MCF 10A (cell line): ENCODE measurements at regions not wholly inside any gene's neighbourhood (a gene's known extent, or its start where the extent isn't known, plus 50 kb on each side); places are given as distances from the start of the nearest gene placed in this dataset.
"Not testable (repeated sequence)": the region's sequence is repeated elsewhere in the genome, so short reads cannot be mapped to it uniquely, and the experiment has no call there.

Source experiments
- BruUV-seq: library from RNA; stranded (reverse); fragments of 400-500 nt; replicated peaks from 2 replicates; lab custom pipeline; 2021; lab: Mats Ljungman, UMichigan
- CTCF ChIA-PET: fragments of 300-600 bp; sonication (Branson Sonifier 250); formaldehyde crosslinking; extraction: SDS; loops from one replicate; lab custom pipeline; 2021; ENCODE audit warnings: antibody characterized with exemption, inconsistent platforms; lab: Yijun Ruan, JAX
- POLR2A ChIA-PET: fragments of 300-600, 350-650 bp; sonication (Branson Sonifier 250); formaldehyde crosslinking; extraction: SDS; loops from one replicate; lab custom pipeline; 2020; ENCODE audit warnings: antibody characterized with exemption, inconsistent platforms; lab: Yijun Ruan, JAX
- DNase-seq: peaks from one replicate; pipeline ENCODE4 v3.0.0-alpha.2; 2018; ENCODE audit not compliant: unreplicated experiment
- H3K27ac Mint-ChIP-seq: one replicate; pipeline ENCODE4 v1.8.0; 2022; ENCODE audit warnings: mild to moderate bottlenecking, low read depth, mixed read lengths; ENCODE audit not compliant: unreplicated experiment
- H3K27me3 Mint-ChIP-seq: one replicate; pipeline ENCODE4 v1.8.0; 2022; ENCODE audit warnings: mixed read lengths; ENCODE audit not compliant: insufficient read depth, unreplicated experiment
- H3K36me3 Mint-ChIP-seq: one replicate; pipeline ENCODE4 v1.8.0; 2022; ENCODE audit warnings: mild to moderate bottlenecking, moderate library complexity, mixed read lengths; ENCODE audit not compliant: insufficient read depth, unreplicated experiment
- H3K4me1 Mint-ChIP-seq: one replicate; pipeline ENCODE4 v1.8.0; 2022; ENCODE audit warnings: mixed read lengths; ENCODE audit not compliant: insufficient read depth, unreplicated experiment
- H3K4me3 Mint-ChIP-seq: one replicate; pipeline ENCODE4 v1.8.0; 2022; ENCODE audit warnings: mild to moderate bottlenecking, moderate library complexity, mixed read lengths; ENCODE audit not compliant: unreplicated experiment
- H3K9me3 Mint-ChIP-seq: one replicate; pipeline ENCODE4 v1.8.0; 2022; ENCODE audit warnings: mixed read lengths; ENCODE audit not compliant: unreplicated experiment
- intact Hi-C: fragments of 100-400 bp; cut with micrococcal nuclease; formaldehyde crosslinking; loops from 2 replicates; pipeline ENCODE4 v1.14.1; 2022
- TF ChIP-seq, protein P1 (sequence below): fragments of 200-600 bp; IDR thresholded peaks from one replicate; pipeline ENCODE4 v1.8.0; 2022; ENCODE audit warnings: antibody characterized with exemption, mild to moderate bottlenecking; ENCODE audit not compliant: unreplicated experiment

DNA sequence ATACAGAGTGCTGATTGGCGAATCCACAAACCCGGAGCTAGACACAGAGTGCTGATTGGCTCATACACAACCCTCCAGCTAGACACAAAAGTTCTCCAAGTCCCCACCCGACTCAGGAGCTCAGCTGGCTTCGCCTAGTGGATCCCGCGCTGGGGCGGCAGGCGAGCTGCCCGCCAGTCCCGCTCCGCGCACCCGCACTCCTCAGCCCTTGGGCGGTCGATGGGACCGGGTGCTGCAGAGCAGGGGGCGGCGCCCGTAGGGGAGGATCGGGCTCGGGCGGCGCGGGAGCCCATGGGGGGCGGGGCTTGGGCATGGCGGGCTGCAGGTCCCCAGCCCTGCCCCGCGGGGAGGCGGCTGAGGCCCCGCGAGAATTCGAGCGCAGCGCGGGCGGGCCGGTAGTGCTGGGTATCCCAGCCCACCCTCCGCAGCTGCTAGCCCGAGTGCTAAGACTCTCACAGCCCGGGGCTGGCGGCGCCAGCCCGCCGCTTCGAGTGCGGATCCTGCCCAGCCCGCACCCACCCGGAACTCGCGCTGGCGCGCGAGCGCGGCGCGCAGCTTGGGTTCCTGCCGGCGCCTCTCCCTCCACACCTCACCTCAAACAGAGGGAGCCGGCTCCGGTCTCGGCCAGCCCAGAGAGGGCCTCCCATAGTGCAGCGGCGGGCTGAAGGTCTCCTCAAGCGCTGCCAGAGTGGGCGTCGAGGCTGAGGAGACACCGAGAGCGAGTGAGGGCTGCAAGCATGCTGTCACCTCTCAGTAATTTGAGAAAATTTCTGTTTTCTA lies 75.5 kb upstream of the ATP5MC3 start:
- intact Hi-C loops = no loop called here
- no peak for DNase-seq
- H3K4me3 Mint-ChIP-seq = no peak overlapping the region
- POLR2A ChIA-PET = no interaction called here
- no peak overlapping the region for H3K27ac Mint-ChIP-seq
- no TSS peak for BruUV-seq
- CTCF ChIA-PET = interaction anchor here (0.7 to 1.5 kb wide), 4 partner anchors 8 to 854 kb away, joined by 3 to 5 read pairs (median 4); no protein-coding TSS in a partner anchor
- no peaks in the 10 kb centered on the region for H3K9me3 Mint-ChIP-seq
- H3K4me1 Mint-ChIP-seq = no peaks in the 10 kb centered on the region
- H3K27me3 Mint-ChIP-seq = peaks cover 53% of the 10 kb centered on the region
- no peaks in the 10 kb centered on the region for H3K36me3 Mint-ChIP-seq
- TF ChIP-seq, protein P1, sequence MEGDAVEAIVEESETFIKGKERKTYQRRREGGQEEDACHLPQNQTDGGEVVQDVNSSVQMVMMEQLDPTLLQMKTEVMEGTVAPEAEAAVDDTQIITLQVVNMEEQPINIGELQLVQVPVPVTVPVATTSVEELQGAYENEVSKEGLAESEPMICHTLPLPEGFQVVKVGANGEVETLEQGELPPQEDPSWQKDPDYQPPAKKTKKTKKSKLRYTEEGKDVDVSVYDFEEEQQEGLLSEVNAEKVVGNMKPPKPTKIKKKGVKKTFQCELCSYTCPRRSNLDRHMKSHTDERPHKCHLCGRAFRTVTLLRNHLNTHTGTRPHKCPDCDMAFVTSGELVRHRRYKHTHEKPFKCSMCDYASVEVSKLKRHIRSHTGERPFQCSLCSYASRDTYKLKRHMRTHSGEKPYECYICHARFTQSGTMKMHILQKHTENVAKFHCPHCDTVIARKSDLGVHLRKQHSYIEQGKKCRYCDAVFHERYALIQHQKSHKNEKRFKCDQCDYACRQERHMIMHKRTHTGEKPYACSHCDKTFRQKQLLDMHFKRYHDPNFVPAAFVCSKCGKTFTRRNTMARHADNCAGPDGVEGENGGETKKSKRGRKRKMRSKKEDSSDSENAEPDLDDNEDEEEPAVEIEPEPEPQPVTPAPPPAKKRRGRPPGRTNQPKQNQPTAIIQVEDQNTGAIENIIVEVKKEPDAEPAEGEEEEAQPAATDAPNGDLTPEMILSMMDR = no peak

DNA sequence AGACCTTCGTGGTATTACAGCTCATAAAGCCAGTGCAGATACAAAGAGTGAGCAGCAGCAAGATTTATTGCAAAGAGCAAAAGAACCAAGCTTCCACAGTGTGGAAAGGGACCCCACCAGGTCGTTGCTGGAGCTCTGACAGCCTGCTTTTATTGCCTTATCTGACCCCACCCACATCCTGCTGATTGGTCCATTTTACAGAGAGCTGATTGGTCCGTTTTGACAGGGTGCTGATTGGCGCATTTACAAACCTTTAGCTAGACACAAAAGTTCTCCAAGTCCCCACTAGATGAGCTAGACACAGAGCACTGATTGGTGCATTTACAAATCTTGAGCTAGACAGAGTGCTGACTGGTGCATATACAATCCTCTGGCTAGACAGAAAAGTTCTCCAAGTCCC lies 74.9 kb upstream of the ATP5MC3 start:
- H3K9me3 Mint-ChIP-seq, DNase-seq, H3K4me1 Mint-ChIP-seq, H3K36me3 Mint-ChIP-seq, intact Hi-C loops, H3K4me3 Mint-ChIP-seq, H3K27ac Mint-ChIP-seq, BruUV-seq: not testable (repeated sequence)
- H3K27me3 Mint-ChIP-seq = peaks cover 46% of the 10 kb centered on the region
- ChIA-PET POLR2A (interaction anchor here (0.6 kb wide), 1 partner anchor 19 kb away, joined by 3 read pairs; no protein-coding TSS in a partner anchor), CTCF (interaction anchor here (0.7 to 1.5 kb wide), 4 partner anchors 9 to 854 kb away, joined by 3 to 5 read pairs (median 4); no protein-coding TSS in a partner anchor)

DNA sequence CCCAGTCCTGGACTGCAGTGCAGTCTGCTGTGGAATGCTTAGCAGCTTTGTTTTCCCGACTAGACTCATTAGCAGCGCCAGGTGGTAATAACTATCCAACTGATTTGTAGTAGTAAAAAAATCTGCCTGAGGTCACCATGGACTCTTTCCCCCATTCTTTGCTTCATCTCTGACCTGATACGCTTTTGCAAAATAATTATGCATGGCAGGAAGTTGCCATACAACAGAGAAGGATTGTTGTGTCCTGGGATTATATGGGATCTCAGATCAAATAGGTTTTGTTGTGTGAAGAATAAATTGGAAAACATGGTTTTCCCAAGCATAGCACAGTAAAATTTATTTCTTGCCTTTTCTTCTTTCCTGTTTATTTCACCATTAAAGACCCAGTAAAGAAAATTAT lies 72.4 kb upstream of the ATP5MC3 start:
- Mint-ChIP-seq H3K27me3 (peaks cover 47% of the 10 kb centered on the region), H3K4me1 (no peaks in the 10 kb centered on the region), H3K4me3 (no peak overlapping the region), H3K27ac (no peak overlapping the region), H3K36me3 (no peaks in the 10 kb centered on the region), H3K9me3 (no peaks in the 10 kb centered on the region)
- POLR2A ChIA-PET = interaction anchor here (1.4 kb wide), 1 partner anchor 843 kb away, joined by 5 read pairs; no protein-coding TSS in a partner anchor
- BruUV-seq = no TSS peak
- TF ChIP-seq, protein P1 = no peak
- CTCF ChIA-PET = interaction anchor here (0.6 to 5.4 kb wide), 4 partner anchors 8 to 840 kb away, joined by 4 to 64 read pairs (median 29); no protein-coding TSS in a partner anchor
- no peak for DNase-seq
- intact Hi-C loops = no loop called here

DNA sequence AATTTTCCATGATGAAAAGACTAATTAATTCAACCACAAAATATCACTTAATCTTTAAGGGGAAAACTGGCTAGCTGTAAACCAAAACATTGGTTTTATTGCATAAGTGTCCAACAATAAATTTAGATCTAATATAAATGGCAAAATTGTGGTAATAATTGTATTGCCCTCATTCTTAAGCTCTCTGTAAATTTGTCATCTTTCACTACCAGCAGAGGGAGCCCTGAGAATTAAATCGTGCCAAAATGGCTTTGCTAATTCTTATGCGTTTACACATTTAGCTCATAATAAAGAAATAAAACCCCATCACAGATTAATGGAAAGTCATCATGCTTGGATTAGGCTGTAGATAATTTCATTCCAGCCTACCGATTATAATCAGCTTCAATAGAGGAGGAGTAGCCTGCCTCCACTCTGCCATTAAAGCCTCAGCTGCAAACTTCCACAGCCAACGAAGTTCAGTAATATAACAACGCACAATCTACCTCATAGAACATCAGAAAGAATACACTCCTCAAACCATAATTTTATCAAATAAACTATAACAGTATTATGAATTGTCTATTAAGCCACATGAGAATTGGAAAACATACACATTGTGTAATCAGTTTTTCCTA lies 70.0 kb upstream of the ATP5MC3 start:
- Mint-ChIP-seq H3K27ac (no peak overlapping the region), H3K36me3 (no peaks in the 10 kb centered on the region), H3K4me3 (no peak overlapping the region), H3K27me3 (peaks cover 56% of the 10 kb centered on the region), H3K4me1 (no peaks in the 10 kb centered on the region), H3K9me3 (no peaks in the 10 kb centered on the region)
- POLR2A ChIA-PET = interaction anchor here (0.5 to 1.4 kb wide), 4 partner anchors 8 to 846 kb away, joined by 3 to 5 read pairs (median 4); no protein-coding TSS in a partner anchor
- peak; percentile 63 for DNase-seq
- TF ChIP-seq, protein P1 = peak; percentile 48
- BruUV-seq = no TSS peak
- intact Hi-C loops = loop anchor here (1.0 kb wide), 2 partner anchors 31 to 846 kb away; no protein-coding TSS in a partner anchor
- CTCF ChIA-PET = interaction anchor here (0.5 to 5.4 kb wide), 50 partner anchors 10 to 1506 kb away, joined by 3 to 64 read pairs (median 4); no protein-coding TSS in a partner anchor
